Fibroblast of lung (primary cell): ENCODE measurements at regions not wholly inside any gene's neighbourhood (a gene's known extent, or its start where the extent isn't known, plus 50 kb on each side); places are given as distances from the start of the nearest gene placed in this dataset.

ENCODE experiments used
- EZH2 ChIP-seq: IDR thresholded peaks from 2 replicates; pipeline ENCODE4 v1.5.1; 2012; ENCODE audit warnings: low read length, control low read depth, mild to moderate bottlenecking; ENCODE audit errors: missing control alignments
- TF ChIP-seq, protein P1 (sequence below), 2 donors: IDR thresholded peaks in 1 of 2; conservative IDR thresholded peaks in 1 of 2; 1 replicate in 1 of 2; 2 replicates in 1 of 2; pipeline ENCODE4 v1.5.1; 2011 to 2012; ENCODE audit warnings: low read length in 2 of 2, control low read depth in 1 of 2, inconsistent platforms in 1 of 2, low read depth in 1 of 2, mild to moderate bottlenecking in 1 of 2

DNA sequence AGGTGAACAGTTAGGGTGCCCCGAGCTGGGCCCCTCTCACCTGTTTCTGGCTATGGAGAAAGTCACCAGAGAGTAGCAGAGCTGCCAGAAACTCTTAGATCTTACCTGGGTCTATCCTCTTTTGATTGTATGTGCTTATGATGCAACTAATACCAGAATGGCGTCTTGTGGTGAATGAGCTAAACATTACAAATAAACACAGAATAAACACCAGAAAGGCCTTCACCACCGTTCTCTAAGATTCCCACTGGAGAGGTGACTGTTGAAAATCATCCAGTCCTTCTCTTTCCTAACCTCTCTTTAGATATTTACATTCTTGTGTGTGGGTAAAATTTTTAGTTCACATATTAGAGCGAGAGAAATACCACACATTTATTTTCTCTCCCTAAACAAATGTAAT is 241.7 kb upstream of the GAS1 start:
- TF ChIP-seq, protein P1, sequence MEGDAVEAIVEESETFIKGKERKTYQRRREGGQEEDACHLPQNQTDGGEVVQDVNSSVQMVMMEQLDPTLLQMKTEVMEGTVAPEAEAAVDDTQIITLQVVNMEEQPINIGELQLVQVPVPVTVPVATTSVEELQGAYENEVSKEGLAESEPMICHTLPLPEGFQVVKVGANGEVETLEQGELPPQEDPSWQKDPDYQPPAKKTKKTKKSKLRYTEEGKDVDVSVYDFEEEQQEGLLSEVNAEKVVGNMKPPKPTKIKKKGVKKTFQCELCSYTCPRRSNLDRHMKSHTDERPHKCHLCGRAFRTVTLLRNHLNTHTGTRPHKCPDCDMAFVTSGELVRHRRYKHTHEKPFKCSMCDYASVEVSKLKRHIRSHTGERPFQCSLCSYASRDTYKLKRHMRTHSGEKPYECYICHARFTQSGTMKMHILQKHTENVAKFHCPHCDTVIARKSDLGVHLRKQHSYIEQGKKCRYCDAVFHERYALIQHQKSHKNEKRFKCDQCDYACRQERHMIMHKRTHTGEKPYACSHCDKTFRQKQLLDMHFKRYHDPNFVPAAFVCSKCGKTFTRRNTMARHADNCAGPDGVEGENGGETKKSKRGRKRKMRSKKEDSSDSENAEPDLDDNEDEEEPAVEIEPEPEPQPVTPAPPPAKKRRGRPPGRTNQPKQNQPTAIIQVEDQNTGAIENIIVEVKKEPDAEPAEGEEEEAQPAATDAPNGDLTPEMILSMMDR (conservative IDR thresholded peaks at IDR 0.05 in 1 of 2, IDR thresholded peaks at IDR 0.05 in 1 of 2; ENCODE audit: low read depth in 1 of 2, low read length in 2 of 2): no peak
- TF ChIP-seq EZH2: no peak
